ENCODE measurements at regions not wholly inside any gene's neighbourhood (a gene's known extent, or its start where the extent isn't known, plus 50 kb on each side); places are given as distances from the start of the nearest gene placed in this dataset.

DNA sequence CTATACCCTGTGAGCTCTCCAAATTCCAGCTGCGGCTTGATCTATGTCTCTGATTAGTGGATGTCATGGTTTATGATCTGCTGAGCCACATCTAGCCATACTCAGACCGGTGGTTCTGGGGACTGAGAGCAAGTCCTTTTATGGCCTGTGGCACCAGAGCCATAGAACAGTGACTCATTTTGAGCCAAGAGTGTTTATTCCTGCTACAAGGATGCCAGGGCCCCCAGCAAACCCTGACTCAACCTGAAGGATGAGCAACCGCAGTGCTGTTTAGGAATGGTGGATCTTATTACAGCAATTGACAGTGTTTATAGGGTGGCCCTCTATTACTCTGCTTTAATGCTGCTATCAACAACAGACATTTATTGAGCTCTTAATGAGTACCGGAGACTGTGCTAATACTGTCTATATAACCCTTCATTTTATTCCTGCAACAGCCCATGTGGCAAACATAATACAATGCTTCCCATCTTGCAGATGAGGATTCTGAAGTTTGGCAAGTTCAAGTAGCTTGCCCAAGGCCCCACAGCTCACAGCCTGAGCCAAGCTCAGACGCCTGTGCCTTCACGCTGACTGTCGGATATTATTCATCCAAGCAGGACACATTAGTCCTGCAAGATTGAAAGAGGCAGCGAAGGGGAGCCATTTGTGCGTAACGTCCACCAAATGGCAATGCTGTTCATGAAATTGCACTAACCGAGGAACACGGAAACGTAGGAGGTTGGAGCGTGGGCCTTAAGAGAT lies 273.6 kb upstream of the PWP1 start (continued):
- TF ChIP-seq ZEB2 (tag by site-specific recombination; IDR thresholded peaks at IDR 0.05) (peak; percentile 55), ZNF621 (tag by site-specific recombination; IDR thresholded peaks at IDR 0.05) (no peak), ZNF76 (tag by site-specific recombination; IDR thresholded peaks at IDR 0.05; ENCODE audit: borderline replicate concordance, low read depth) (no peak), ZNF404 (tag by site-specific recombination; IDR thresholded peaks at IDR 0.05) (no peak), ZNF843 (tag by site-specific recombination; IDR thresholded peaks at IDR 0.05) (0 out of 2 replicates have a peak, but pooled peaks have one; percentile 16), ZBTB8A (tag by site-specific recombination; IDR thresholded peaks at IDR 0.05) (no peak), ZNF555 (tag by site-specific recombination; conservative IDR thresholded peaks at IDR 0.05) (no peak), ZNF629 (tag by site-specific recombination; IDR thresholded peaks at IDR 0.05) (peak; percentile 46; the same call in 1 of the 2 replicates), FEZF1 (tag by site-specific recombination; IDR thresholded peaks at IDR 0.05) (peak; percentile 82), TCF7L2 (IDR thresholded peaks at IDR 0.05; ENCODE audit: borderline replicate concordance, low read depth, low read length) (no peak), ZNF354C (tag by site-specific recombination; IDR thresholded peaks at IDR 0.05; ENCODE audit: borderline replicate concordance, low read depth) (no peak), ZNF658 (tag by site-specific recombination; IDR thresholded peaks at IDR 0.05) (no peak), KLF9 (tag by site-specific recombination; IDR thresholded peaks at IDR 0.05; ENCODE audit: low read depth) (no peak), ZNF16 (tag by site-specific recombination; IDR thresholded peaks at IDR 0.05; ENCODE audit: low read depth) (no peak), SP7 (tag by site-specific recombination; IDR thresholded peaks at IDR 0.05) (peak; percentile 71), TRIM28 (IDR thresholded peaks at IDR 0.05; ENCODE audit: borderline replicate concordance, low read length) (no peak), KLF16 (tag by site-specific recombination; IDR thresholded peaks at IDR 0.05) (no peak), ZNF184 (tag by site-specific recombination; IDR thresholded peaks at IDR 0.05) (peak; percentile 67; the same call in 1 of the 2 replicates), ZNF701 (tag by site-specific recombination; IDR thresholded peaks at IDR 0.05) (no peak), ZNF549 (tag by site-specific recombination; IDR thresholded peaks at IDR 0.05) (no peak)
- TF ChIP-seq, protein P1, sequence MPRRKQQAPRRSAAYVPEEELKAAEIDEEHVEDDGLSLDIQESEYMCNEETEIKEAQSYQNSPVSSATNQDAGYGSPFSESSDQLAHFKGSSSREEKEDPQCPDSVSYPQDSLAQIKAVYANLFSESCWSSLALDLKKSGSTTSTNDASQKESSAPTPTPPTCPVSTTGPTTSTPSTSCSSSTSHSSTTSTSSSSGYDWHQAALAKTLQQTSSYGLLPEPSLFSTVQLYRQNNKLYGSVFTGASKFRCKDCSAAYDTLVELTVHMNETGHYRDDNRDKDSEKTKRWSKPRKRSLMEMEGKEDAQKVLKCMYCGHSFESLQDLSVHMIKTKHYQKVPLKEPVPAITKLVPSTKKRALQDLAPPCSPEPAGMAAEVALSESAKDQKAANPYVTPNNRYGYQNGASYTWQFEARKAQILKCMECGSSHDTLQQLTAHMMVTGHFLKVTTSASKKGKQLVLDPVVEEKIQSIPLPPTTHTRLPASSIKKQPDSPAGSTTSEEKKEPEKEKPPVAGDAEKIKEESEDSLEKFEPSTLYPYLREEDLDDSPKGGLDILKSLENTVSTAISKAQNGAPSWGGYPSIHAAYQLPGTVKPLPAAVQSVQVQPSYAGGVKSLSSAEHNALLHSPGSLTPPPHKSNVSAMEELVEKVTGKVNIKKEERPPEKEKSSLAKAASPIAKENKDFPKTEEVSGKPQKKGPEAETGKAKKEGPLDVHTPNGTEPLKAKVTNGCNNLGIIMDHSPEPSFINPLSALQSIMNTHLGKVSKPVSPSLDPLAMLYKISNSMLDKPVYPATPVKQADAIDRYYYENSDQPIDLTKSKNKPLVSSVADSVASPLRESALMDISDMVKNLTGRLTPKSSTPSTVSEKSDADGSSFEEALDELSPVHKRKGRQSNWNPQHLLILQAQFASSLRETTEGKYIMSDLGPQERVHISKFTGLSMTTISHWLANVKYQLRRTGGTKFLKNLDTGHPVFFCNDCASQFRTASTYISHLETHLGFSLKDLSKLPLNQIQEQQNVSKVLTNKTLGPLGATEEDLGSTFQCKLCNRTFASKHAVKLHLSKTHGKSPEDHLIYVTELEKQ (tag by site-specific recombination; IDR thresholded peaks at IDR 0.05; ENCODE audit: borderline replicate concordance) = 0 out of 2 replicates have a peak, but pooled peaks have one; percentile 30
- TF ChIP-seq, protein P2, sequence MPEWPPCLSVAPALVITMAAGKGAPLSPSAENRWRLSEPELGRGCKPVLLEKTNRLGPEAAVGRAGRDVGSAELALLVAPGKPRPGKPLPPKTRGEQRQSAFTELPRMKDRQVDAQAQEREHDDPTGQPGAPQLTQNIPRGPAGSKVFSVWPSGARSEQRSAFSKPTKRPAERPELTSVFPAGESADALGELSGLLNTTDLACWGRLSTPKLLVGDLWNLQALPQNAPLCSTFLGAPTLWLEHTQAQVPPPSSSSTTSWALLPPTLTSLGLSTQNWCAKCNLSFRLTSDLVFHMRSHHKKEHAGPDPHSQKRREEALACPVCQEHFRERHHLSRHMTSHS (tag by site-specific recombination; IDR thresholded peaks at IDR 0.05) = no peak
- TF ChIP-seq, protein P3, sequence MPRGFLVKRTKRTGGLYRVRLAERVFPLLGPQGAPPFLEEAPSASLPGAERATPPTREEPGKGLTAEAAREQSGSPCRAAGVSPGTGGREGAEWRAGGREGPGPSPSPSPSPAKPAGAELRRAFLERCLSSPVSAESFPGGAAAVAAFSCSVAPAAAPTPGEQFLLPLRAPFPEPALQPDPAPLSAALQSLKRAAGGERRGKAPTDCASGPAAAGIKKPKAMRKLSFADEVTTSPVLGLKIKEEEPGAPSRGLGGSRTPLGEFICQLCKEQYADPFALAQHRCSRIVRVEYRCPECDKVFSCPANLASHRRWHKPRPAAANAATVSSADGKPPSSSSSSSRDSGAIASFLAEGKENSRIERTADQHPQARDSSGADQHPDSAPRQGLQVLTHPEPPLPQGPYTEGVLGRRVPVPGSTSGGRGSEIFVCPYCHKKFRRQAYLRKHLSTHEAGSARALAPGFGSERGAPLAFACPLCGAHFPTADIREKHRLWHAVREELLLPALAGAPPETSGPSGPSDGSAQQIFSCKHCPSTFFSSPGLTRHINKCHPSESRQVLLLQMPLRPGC (tag by site-specific recombination; IDR thresholded peaks at IDR 0.05) = peak; percentile 84
- TF ChIP-seq, protein P4, sequence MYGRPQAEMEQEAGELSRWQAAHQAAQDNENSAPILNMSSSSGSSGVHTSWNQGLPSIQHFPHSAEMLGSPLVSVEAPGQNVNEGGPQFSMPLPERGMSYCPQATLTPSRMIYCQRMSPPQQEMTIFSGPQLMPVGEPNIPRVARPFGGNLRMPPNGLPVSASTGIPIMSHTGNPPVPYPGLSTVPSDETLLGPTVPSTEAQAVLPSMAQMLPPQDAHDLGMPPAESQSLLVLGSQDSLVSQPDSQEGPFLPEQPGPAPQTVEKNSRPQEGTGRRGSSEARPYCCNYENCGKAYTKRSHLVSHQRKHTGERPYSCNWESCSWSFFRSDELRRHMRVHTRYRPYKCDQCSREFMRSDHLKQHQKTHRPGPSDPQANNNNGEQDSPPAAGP (tag by site-specific recombination; IDR thresholded peaks at IDR 0.05) = 0 out of 2 replicates have a peak, but pooled peaks have one; percentile 53
- TF ChIP-seq, protein P5, sequence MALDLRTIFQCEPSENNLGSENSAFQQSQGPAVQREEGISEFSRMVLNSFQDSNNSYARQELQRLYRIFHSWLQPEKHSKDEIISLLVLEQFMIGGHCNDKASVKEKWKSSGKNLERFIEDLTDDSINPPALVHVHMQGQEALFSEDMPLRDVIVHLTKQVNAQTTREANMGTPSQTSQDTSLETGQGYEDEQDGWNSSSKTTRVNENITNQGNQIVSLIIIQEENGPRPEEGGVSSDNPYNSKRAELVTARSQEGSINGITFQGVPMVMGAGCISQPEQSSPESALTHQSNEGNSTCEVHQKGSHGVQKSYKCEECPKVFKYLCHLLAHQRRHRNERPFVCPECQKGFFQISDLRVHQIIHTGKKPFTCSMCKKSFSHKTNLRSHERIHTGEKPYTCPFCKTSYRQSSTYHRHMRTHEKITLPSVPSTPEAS (tag by site-specific recombination; IDR thresholded peaks at IDR 0.05) = no peak
- TF ChIP-seq, protein P6, sequence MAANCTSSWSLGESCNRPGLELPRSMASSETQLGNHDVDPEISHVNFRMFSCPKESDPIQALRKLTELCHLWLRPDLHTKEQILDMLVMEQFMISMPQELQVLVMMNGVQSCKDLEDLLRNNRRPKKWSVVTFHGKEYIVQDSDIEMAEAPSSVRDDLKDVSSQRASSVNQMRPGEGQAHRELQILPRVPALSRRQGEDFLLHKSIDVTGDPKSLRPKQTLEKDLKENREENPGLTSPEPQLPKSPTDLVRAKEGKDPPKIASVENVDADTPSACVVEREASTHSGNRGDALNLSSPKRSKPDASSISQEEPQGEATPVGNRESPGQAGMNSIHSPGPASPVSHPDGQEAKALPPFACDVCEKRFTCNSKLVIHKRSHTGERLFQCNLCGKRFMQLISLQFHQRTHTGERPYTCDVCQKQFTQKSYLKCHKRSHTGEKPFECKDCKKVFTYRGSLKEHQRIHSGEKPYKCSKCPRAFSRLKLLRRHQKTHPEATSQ (tag by site-specific recombination; IDR thresholded peaks at IDR 0.05) = no peak
- TF ChIP-seq, protein P7, sequence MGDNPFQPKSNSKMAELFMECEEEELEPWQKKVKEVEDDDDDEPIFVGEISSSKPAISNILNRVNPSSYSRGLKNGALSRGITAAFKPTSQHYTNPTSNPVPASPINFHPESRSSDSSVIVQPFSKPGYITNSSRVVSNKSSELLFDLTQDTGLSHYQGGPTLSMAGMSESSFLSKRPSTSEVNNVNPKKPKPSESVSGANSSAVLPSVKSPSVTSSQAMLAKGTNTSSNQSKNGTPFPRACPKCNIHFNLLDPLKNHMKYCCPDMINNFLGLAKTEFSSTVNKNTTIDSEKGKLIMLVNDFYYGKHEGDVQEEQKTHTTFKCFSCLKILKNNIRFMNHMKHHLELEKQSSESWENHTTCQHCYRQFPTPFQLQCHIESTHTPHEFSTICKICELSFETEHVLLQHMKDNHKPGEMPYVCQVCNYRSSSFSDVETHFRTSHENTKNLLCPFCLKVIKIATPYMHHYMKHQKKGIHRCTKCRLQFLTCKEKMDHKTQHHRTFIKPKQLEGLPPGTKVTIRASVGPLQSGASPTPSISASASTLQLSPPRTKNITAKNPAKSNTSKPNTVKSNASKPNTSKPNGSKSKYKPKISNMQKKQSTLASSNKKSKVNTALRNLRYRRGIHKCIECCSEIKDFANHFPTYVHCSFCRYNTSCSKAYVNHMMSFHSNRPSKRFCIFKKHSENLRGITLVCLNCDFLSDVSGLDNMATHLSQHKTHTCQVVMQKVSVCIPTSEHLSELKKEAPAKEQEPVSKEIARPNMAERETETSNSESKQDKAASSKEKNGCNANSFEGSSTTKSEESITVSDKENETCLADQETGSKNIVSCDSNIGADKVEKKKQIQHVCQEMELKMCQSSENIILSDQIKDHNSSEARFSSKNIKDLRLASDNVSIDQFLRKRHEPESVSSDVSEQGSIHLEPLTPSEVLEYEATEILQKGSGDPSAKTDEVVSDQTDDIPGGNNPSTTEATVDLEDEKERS (tag by site-specific recombination; IDR thresholded peaks at IDR 0.05) = no peak
